ENCODE measurements at regions not wholly inside any gene's neighbourhood (a gene's known extent, or its start where the extent isn't known, plus 50 kb on each side); places are given as distances from the start of the nearest gene placed in this dataset.

DNA sequence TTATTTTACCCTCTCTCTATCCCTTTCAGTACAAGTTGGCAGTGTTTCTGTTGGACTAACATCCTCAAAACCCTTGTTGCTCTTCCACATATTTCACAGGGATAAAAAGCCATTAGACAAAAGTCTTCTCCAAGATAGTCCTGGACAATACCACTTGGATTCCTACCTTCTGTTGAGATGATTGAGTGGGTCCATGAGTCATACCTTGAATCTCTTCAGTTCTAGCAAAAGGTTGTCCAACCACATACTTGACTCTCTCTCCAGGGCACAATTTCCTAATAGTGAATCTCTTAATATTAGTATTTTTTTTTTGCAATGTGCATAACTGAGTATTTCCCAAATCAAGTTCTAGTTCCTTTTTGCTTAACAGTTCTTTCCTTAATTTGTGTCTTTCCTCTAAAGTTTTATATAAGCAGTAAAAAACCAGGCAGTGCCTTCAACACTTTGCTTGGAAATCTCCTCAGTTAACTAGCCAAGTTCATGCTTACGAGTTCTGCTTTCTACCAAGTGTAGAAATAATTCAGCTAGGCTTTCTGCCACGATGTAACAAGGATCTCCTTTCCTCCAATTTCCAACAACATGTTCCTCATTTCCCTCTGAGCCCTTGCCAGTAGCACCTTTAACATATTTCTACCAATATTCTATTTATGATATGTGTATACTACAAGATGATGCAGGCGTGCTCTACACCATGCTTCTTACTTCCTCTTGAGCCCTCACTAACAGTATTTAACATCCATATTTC lies 68.3 kb upstream of the NEO1 start:
- Mint-ChIP-seq H3K27me3 (ENCODE audit: low read depth in 2 of 2) (peaks cover 18 to 52% of the 10 kb centered on the region in 2 donors), H3K4me1 (no peaks in the 10 kb centered on the region), H3K27ac (no peak overlapping the region), H3K36me3 (no peaks in the 10 kb centered on the region), H3K4me3 (no peak overlapping the region), H3K9me3 (no peaks in the 10 kb centered on the region)
- TF ChIP-seq, protein P1, sequence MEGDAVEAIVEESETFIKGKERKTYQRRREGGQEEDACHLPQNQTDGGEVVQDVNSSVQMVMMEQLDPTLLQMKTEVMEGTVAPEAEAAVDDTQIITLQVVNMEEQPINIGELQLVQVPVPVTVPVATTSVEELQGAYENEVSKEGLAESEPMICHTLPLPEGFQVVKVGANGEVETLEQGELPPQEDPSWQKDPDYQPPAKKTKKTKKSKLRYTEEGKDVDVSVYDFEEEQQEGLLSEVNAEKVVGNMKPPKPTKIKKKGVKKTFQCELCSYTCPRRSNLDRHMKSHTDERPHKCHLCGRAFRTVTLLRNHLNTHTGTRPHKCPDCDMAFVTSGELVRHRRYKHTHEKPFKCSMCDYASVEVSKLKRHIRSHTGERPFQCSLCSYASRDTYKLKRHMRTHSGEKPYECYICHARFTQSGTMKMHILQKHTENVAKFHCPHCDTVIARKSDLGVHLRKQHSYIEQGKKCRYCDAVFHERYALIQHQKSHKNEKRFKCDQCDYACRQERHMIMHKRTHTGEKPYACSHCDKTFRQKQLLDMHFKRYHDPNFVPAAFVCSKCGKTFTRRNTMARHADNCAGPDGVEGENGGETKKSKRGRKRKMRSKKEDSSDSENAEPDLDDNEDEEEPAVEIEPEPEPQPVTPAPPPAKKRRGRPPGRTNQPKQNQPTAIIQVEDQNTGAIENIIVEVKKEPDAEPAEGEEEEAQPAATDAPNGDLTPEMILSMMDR (IDR thresholded peaks at IDR 0.05) = no peak
- intact Hi-C loops (cut with micrococcal nuclease) = no loop called here
- H3K27me3 ChIP-seq (ENCODE audit: control insufficient read depth, insufficient read depth, low read length) = peaks cover 3% of the 10 kb centered on the region
- no peak overlapping the region for H3K4me3 ChIP-seq (ENCODE audit: low read length)
- no peaks in the 10 kb centered on the region for H3K9me3 ChIP-seq (ENCODE audit: control insufficient read depth, insufficient read depth, low read length)
- H3K4me1 ChIP-seq (ENCODE audit: control insufficient read depth, insufficient read depth, low read length) = no peaks in the 10 kb centered on the region
- DNase-seq (no peak), ATAC-seq (no peak)
- no peak overlapping the region for H3K27ac ChIP-seq (ENCODE audit: low read length)
- 80% methylated on average over 3 of the region's 3 CpGs for WGBS (ENCODE audit: insufficient coverage)
- no peaks in the 10 kb centered on the region for H3K36me3 ChIP-seq (ENCODE audit: control insufficient read depth, insufficient read depth, low read length)

- no peak overlapping the region for H3K4me3 Mint-ChIP-seq
- Histone ChIP-seq H3K27me3 (ENCODE audit: control insufficient read depth, insufficient read depth, low read length) (peaks cover 3% of the 10 kb centered on the region), H3K4me1 (ENCODE audit: control insufficient read depth, insufficient read depth, low read length) (no peaks in the 10 kb centered on the region), H3K27ac (ENCODE audit: low read length) (no peak overlapping the region), H3K4me3 (ENCODE audit: low read length) (no peak overlapping the region), H3K9me3 (ENCODE audit: control insufficient read depth, insufficient read depth, low read length) (no peaks in the 10 kb centered on the region), H3K36me3 (ENCODE audit: control insufficient read depth, insufficient read depth, low read length) (no peaks in the 10 kb centered on the region)
- intact Hi-C loops (cut with micrococcal nuclease) = no loop called here
- 100% methylated on average over 1 of the region's 2 CpGs for WGBS (ENCODE audit: insufficient coverage)
- no peaks in the 10 kb centered on the region for H3K36me3 Mint-ChIP-seq
- ATAC-seq = no peak
- H3K27ac Mint-ChIP-seq = no peak overlapping the region
- no peak for DNase-seq
- no peaks in the 10 kb centered on the region for H3K9me3 Mint-ChIP-seq
- H3K4me1 Mint-ChIP-seq = no peaks in the 10 kb centered on the region
- TF ChIP-seq, protein P1 (IDR thresholded peaks at IDR 0.05) = no peak
- peaks cover 22 to 53% of the 10 kb centered on the region in 2 donors for H3K27me3 Mint-ChIP-seq (ENCODE audit: low read depth in 2 of 2)
These were observed 69.5 kb upstream of the NEO1 start for GRCh38 chr15:72982714-72983113.

DNA sequence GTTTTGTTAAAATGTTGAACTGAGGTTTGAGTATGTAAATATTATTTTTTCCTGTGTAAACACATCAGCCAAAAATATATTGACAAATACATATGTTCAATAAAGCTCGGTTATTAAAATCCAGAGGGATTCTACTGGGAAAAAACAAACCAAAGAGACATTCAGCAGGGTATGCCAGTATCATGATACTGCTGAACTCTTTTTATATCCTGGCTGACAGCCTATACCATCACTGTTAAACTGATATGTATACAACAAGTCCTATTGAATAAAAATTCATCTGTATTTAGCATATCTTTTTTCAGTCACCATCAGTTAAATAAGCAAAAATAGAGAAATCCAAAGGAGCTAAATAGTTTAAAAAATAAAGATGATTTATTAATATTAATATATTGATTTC lies 71.6 kb upstream of the NEO1 start:
- Mint-ChIP-seq H3K4me3 (no peak overlapping the region), H3K4me1 (peaks cover 0 to 3% of the 10 kb centered on the region in 2 donors), H3K36me3 (no peaks in the 10 kb centered on the region), H3K27me3 (ENCODE audit: low read depth in 2 of 2) (peaks cover 19 to 40% of the 10 kb centered on the region in 2 donors), H3K27ac (no peak overlapping the region), H3K9me3 (no peaks in the 10 kb centered on the region)
- Histone ChIP-seq H3K9me3 (ENCODE audit: control insufficient read depth, insufficient read depth, low read length) (no peaks in the 10 kb centered on the region), H3K36me3 (ENCODE audit: control insufficient read depth, insufficient read depth, low read length) (no peaks in the 10 kb centered on the region), H3K4me3 (ENCODE audit: low read length) (no peak overlapping the region), H3K27me3 (ENCODE audit: control insufficient read depth, insufficient read depth, low read length) (no peaks in the 10 kb centered on the region), H3K27ac (ENCODE audit: low read length) (no peak overlapping the region), H3K4me1 (ENCODE audit: control insufficient read depth, insufficient read depth, low read length) (no peaks in the 10 kb centered on the region)
- intact Hi-C loops (cut with micrococcal nuclease) = no loop called here
- ATAC-seq (no peak), DNase-seq (no peak)
- WGBS (ENCODE audit: insufficient coverage) = 92% methylated on average over 1 of the region's 1 CpG
- TF ChIP-seq, protein P1 (IDR thresholded peaks at IDR 0.05) = no peak

DNA sequence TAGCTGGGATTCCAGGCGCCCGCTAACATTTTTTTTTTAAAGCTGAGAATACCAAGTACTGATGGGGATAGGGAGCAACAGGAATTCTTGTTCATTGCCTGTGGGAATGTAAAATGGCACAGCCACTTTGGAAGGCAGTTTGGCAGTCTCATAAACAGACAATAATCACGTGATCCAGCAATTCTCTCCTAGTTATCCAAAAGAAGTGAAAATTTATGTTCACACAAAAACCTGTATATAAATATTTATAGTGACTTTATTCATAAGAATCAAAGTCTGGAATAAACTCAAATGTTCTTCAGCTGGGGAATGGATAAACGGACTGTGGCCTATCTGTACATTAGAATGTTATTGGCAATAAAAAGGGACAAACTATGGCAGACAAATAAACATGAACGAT lies 72.5 kb upstream of the NEO1 start:
- H3K4me1 Mint-ChIP-seq = peaks cover 8 to 12% of the 10 kb centered on the region in 2 donors
- TF ChIP-seq, protein P1 (IDR thresholded peaks at IDR 0.05) = no peak
- no peak overlapping the region for H3K4me3 Mint-ChIP-seq
- Histone ChIP-seq H3K4me3 (ENCODE audit: low read length) (no peak overlapping the region), H3K36me3 (ENCODE audit: control insufficient read depth, insufficient read depth, low read length) (no peaks in the 10 kb centered on the region), H3K9me3 (ENCODE audit: control insufficient read depth, insufficient read depth, low read length) (no peaks in the 10 kb centered on the region), H3K4me1 (ENCODE audit: control insufficient read depth, insufficient read depth, low read length) (peaks cover 7% of the 10 kb centered on the region), H3K27ac (ENCODE audit: low read length) (no peak overlapping the region), H3K27me3 (ENCODE audit: control insufficient read depth, insufficient read depth, low read length) (no peaks in the 10 kb centered on the region)
- intact Hi-C loops (cut with micrococcal nuclease) = no loop called here
- ATAC-seq = no peak
- 88% methylated on average over 4 of the region's 5 CpGs for WGBS (ENCODE audit: insufficient coverage)
- no peak for DNase-seq
- no peak overlapping the region for H3K27ac Mint-ChIP-seq
- H3K36me3 Mint-ChIP-seq = no peaks in the 10 kb centered on the region
- no peaks in the 10 kb centered on the region for H3K9me3 Mint-ChIP-seq
- H3K27me3 Mint-ChIP-seq (ENCODE audit: low read depth in 2 of 2) = peaks cover 19 to 40% of the 10 kb centered on the region in 2 donors

Data from natural killer cell (primary cell).